OCI-LY7 (cell line): ENCODE measurements at regions not wholly inside any gene's neighbourhood (a gene's known extent, or its start where the extent isn't known, plus 50 kb on each side); places are given as distances from the start of the nearest gene placed in this dataset.

ENCODE experiments used
- BruUV-seq: library from RNA; stranded (reverse); fragments of 400-500 nt; replicated peaks from 2 replicates; lab custom pipeline; 2021; lab: Mats Ljungman, UMichigan
- CTCF ChIA-PET: fragments of 300-600 bp; sonication (Branson Sonifier 250); formaldehyde crosslinking; loops from one replicate; lab custom pipeline; 2022; ENCODE audit warnings: antibody characterized with exemption; ENCODE audit not compliant: unreplicated experiment; lab: Charles Lee
- POLR2A ChIA-PET: fragments of 300-600 bp; sonication (Branson Sonifier 250); formaldehyde crosslinking; loops from one replicate; lab custom pipeline; 2022; ENCODE audit warnings: antibody characterized with exemption; lab: Charles Lee
- DNase-seq: peaks from one replicate; pipeline ENCODE4 v3.0.0-alpha.2; 2015; ENCODE audit warnings: low spot score
- H2AFZ ChIP-seq: fragments of 200-600 bp; sonication (generic), shearing (Covaris generic); 2 replicates; pipeline ENCODE4 v1.6.1; 2014; ENCODE audit warnings: mild to moderate bottlenecking, antibody characterized with exemption, low read length, moderate library complexity
- H3K27ac ChIP-seq: fragments of 200-600 bp; sonication (generic); 2 replicates; pipeline ENCODE4 v1.5.1; 2014; ENCODE audit warnings: mixed run types, low read depth, mild to moderate bottlenecking, moderate library complexity, low read length, inconsistent platforms; ENCODE audit not compliant: poor library complexity, severe bottlenecking
- H3K36me3 ChIP-seq: fragments of 200-600 bp; sonication (generic); 2 replicates; pipeline ENCODE4 v1.6.1; 2014; ENCODE audit warnings: mild to moderate bottlenecking, antibody characterized with exemption, low read length, moderate library complexity, mixed read lengths; ENCODE audit not compliant: insufficient read depth
- H3K4me1 ChIP-seq: fragments of 200-600 bp; sonication (generic); 2 replicates; pipeline ENCODE4 v1.5.1; 2014; ENCODE audit warnings: mild to moderate bottlenecking, low read length; ENCODE audit not compliant: insufficient read depth, poor library complexity, severe bottlenecking
- H3K4me2 ChIP-seq: fragments of 200-600 bp; sonication (generic); 2 replicates; pipeline ENCODE4 v1.6.1; 2014; ENCODE audit warnings: mild to moderate bottlenecking, low read length
- H3K4me3 ChIP-seq: fragments of 200-600 bp; sonication (generic); 2 replicates; pipeline ENCODE4 v1.5.1; 2014; ENCODE audit warnings: mild to moderate bottlenecking, low read depth, low read length; ENCODE audit not compliant: poor library complexity, severe bottlenecking
- H3K79me2 ChIP-seq: fragments of 200-600 bp; sonication (generic); 2 replicates; pipeline ENCODE4 v1.6.1; 2016; ENCODE audit warnings: low read depth, mild to moderate bottlenecking, low read length, moderate library complexity, mixed read lengths; ENCODE audit not compliant: insufficient read depth
- H3K9me2 ChIP-seq: fragments of 200-600 bp; sonication (generic); 2 replicates; pipeline ENCODE4 v1.6.1; 2016; ENCODE audit warnings: mild to moderate bottlenecking, low read length, mixed read lengths; ENCODE audit not compliant: insufficient read depth
- H3K9me3 ChIP-seq: fragments of 200-600 bp; sonication (generic); 2 replicates; pipeline ENCODE4 v1.6.1; 2014; ENCODE audit warnings: mild to moderate bottlenecking, mixed run types, low read length, mixed read lengths
- H4K20me1 ChIP-seq: fragments of 200-600 bp; sonication (generic); 2 replicates; pipeline ENCODE4 v1.6.1; 2014; ENCODE audit warnings: mild to moderate bottlenecking, antibody characterized with exemption, low read length, moderate library complexity, mixed read lengths; ENCODE audit not compliant: insufficient read depth
- EZH2phosphoT487 ChIP-seq: fragments of 200-600 bp; sonication (generic); IDR thresholded peaks from 2 replicates; pipeline ENCODE4 v1.6.1; 2018; ENCODE audit warnings: low read depth, borderline replicate concordance, mild to moderate bottlenecking, mixed run types, antibody characterized with exemption, low read length, moderate library complexity, mixed read lengths
- intact Hi-C: fragments of 100-400 bp; cut with micrococcal nuclease; formaldehyde crosslinking; loops from one replicate; pipeline ENCODE4 v1.10.0; 2022; ENCODE audit not compliant: unreplicated experiment
- TF ChIP-seq, protein P1 (sequence below): fragments of 200-600 bp; sonication (generic); conservative IDR thresholded peaks from 2 replicates; pipeline ENCODE4 v1.5.1; 2014; ENCODE audit warnings: mild to moderate bottlenecking, antibody characterized with exemption, low read length, moderate library complexity, mixed read lengths

GRCh38 chr20:40953416-40953815, 75.2 kb upstream of the TOP1 start:
- no peaks in the 10 kb centered on the region for H3K9me2 ChIP-seq
- POLR2A ChIA-PET = interaction anchor here (1.0 kb wide), 1 partner anchor 174 kb away, joined by 3 read pairs; no protein-coding TSS in a partner anchor
- no peak for TF ChIP-seq EZH2phosphoT487
- TF ChIP-seq, protein P1, sequence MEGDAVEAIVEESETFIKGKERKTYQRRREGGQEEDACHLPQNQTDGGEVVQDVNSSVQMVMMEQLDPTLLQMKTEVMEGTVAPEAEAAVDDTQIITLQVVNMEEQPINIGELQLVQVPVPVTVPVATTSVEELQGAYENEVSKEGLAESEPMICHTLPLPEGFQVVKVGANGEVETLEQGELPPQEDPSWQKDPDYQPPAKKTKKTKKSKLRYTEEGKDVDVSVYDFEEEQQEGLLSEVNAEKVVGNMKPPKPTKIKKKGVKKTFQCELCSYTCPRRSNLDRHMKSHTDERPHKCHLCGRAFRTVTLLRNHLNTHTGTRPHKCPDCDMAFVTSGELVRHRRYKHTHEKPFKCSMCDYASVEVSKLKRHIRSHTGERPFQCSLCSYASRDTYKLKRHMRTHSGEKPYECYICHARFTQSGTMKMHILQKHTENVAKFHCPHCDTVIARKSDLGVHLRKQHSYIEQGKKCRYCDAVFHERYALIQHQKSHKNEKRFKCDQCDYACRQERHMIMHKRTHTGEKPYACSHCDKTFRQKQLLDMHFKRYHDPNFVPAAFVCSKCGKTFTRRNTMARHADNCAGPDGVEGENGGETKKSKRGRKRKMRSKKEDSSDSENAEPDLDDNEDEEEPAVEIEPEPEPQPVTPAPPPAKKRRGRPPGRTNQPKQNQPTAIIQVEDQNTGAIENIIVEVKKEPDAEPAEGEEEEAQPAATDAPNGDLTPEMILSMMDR = no peak
- H3K36me3 ChIP-seq = no peaks in the 10 kb centered on the region
- no peaks in the 10 kb centered on the region for H4K20me1 ChIP-seq
- no peaks in the 10 kb centered on the region for H3K9me3 ChIP-seq
- no peak overlapping the region for H2AFZ ChIP-seq
- DNase-seq = no peak
- H3K27ac ChIP-seq = no peak overlapping the region
- BruUV-seq = no TSS peak
- H3K79me2 ChIP-seq = no peaks in the 10 kb centered on the region
- H3K4me3 ChIP-seq = no peak overlapping the region
- intact Hi-C loops = no loop called here
- CTCF ChIA-PET = no interaction called here
- H3K4me2 ChIP-seq = no peak overlapping the region
- peaks cover 12% of the 10 kb centered on the region for H3K4me1 ChIP-seq

GRCh38 chr20:40953856-40954255, 74.8 kb upstream of the TOP1 start:
- Histone ChIP-seq H3K9me2 (no peaks in the 10 kb centered on the region), H3K4me2 (no peak overlapping the region), H2AFZ (no peak overlapping the region), H4K20me1 (no peaks in the 10 kb centered on the region), H3K4me1 (peaks cover 12% of the 10 kb centered on the region), H3K4me3 (no peak overlapping the region), H3K27ac (no peak overlapping the region), H3K36me3 (no peaks in the 10 kb centered on the region), H3K9me3 (no peaks in the 10 kb centered on the region), H3K79me2 (no peaks in the 10 kb centered on the region)
- TF ChIP-seq, protein P1 = no peak
- TF ChIP-seq EZH2phosphoT487 = no peak
- ChIA-PET POLR2A (interaction anchor here (0.6 to 1.0 kb wide), 2 partner anchors 38 to 175 kb away, joined by 3 read pairs; no protein-coding TSS in a partner anchor), CTCF (no interaction called here)
- intact Hi-C loops = no loop called here
- no peak for DNase-seq
- no TSS peak for BruUV-seq

GRCh38 chr20:40954521-40955165, 74.0 kb upstream of the TOP1 start:
- H3K9me2 ChIP-seq = no peaks in the 10 kb centered on the region
- no TSS peak for BruUV-seq
- no peaks in the 10 kb centered on the region for H4K20me1 ChIP-seq
- H3K9me3 ChIP-seq = no peaks in the 10 kb centered on the region
- no peak for DNase-seq
- no peak overlapping the region for H3K27ac ChIP-seq
- no peaks in the 10 kb centered on the region for H3K36me3 ChIP-seq
- TF ChIP-seq, protein P1 = no peak
- TF ChIP-seq EZH2phosphoT487 = no peak
- ChIA-PET CTCF (no interaction called here), POLR2A (interaction anchor here (0.5 to 0.6 kb wide), 2 partner anchors 38 to 63 kb away, joined by 3 read pairs; no protein-coding TSS in a partner anchor)
- H3K79me2 ChIP-seq = no peaks in the 10 kb centered on the region
- H2AFZ ChIP-seq = no peak overlapping the region
- no peak overlapping the region for H3K4me2 ChIP-seq
- peaks cover 12% of the 10 kb centered on the region for H3K4me1 ChIP-seq
- intact Hi-C loops = no loop called here
- H3K4me3 ChIP-seq = no peak overlapping the region
